HG02588 (cell line): ENCODE measurements at regions not wholly inside any gene's neighbourhood (a gene's known extent, or its start where the extent isn't known, plus 50 kb on each side); places are given as distances from the start of the nearest gene placed in this dataset.

ENCODE experiments used
- ATAC-seq: cut with Tn5 transposase; IDR thresholded peaks from one replicate; pipeline ENCODE4 v1.9.1; 2021; ENCODE audit warnings: mild to moderate bottlenecking, moderate library complexity; ENCODE audit not compliant: unreplicated experiment

GRCh38 chr3:124429129-124429815, 301.0 kb upstream of the UMPS start:
- ATAC-seq, result no peak

GRCh38 chr3:124431331-124431994, 298.8 kb upstream of the UMPS start:
- no peak for ATAC-seq

GRCh38 chr3:124434176-124434575, 296.1 kb upstream of the UMPS start:
- ATAC-seq, result no peak

- no peak for ATAC-seq
Measured at GRCh38 chr3:124435467-124435866, 294.8 kb upstream of the UMPS start.

GRCh38 chr3:124438813-124439212, 291.4 kb upstream of the UMPS start:
- no peak for ATAC-seq

GRCh38 chr3:124439603-124440002, 290.6 kb upstream of the UMPS start:
- no peak for ATAC-seq

GRCh38 chr3:124441766-124442165, 288.5 kb upstream of the UMPS start:
- ATAC-seq, result no peak

- no peak for ATAC-seq
Measured at GRCh38 chr3:124442463-124442862, 287.8 kb upstream of the UMPS start.

GRCh38 chr3:124443446-124443845, 286.8 kb upstream of the UMPS start:
- ATAC-seq, result no peak

GRCh38 chr3:124444075-124444474, 286.2 kb upstream of the UMPS start:
- ATAC-seq, result no peak

- ATAC-seq, result no peak
Measured at GRCh38 chr3:124444896-124445295, 285.4 kb upstream of the UMPS start.

GRCh38 chr3:124447845-124448244, 282.4 kb upstream of the UMPS start:
- no peak for ATAC-seq

GRCh38 chr3:124448954-124449353, 281.3 kb upstream of the UMPS start:
- ATAC-seq, result no peak

- no peak for ATAC-seq
Measured at GRCh38 chr3:124450366-124450765, 279.9 kb upstream of the UMPS start.

GRCh38 chr3:124451630-124452317, 278.5 kb upstream of the UMPS start:
- ATAC-seq, result peak; percentile 70

- no peak for ATAC-seq
Measured at GRCh38 chr3:124453189-124453588, 277.1 kb upstream of the UMPS start.

- no peak for ATAC-seq
Measured at GRCh38 chr3:124455891-124456290, 274.4 kb upstream of the UMPS start.

- no peak for ATAC-seq
Measured at GRCh38 chr3:124456506-124456905, 273.7 kb upstream of the UMPS start.

GRCh38 chr3:124459678-124460077, 270.6 kb upstream of the UMPS start:
- ATAC-seq, result no peak

- no peak for ATAC-seq
Measured at GRCh38 chr3:124461126-124461525, 269.1 kb upstream of the UMPS start.

- ATAC-seq, result no peak
Measured at GRCh38 chr3:124461838-124462632, 268.2 kb upstream of the UMPS start.
